Erythroblast (primary cell): ENCODE measurements at regions not wholly inside any gene's neighbourhood (a gene's known extent, or its start where the extent isn't known, plus 50 kb on each side); places are given as distances from the start of the nearest gene placed in this dataset.

Source experiments
- DNase-seq, 2 experiments: peaks; one replicate each; lab custom pipeline; 2025; lab: John Stamatoyannopoulos, UW
- GATA1 ChIP-seq: IDR thresholded peaks from 2 replicates; pipeline ENCODE4 v1.6.1; 2011; ENCODE audit warnings: low read depth, mild to moderate bottlenecking, control low read depth, low read length, moderate library complexity
- POLR2A ChIP-seq: IDR thresholded peaks from 2 replicates; pipeline ENCODE4 v1.6.1; 2011; ENCODE audit warnings: mild to moderate bottlenecking, low read length

DNA sequence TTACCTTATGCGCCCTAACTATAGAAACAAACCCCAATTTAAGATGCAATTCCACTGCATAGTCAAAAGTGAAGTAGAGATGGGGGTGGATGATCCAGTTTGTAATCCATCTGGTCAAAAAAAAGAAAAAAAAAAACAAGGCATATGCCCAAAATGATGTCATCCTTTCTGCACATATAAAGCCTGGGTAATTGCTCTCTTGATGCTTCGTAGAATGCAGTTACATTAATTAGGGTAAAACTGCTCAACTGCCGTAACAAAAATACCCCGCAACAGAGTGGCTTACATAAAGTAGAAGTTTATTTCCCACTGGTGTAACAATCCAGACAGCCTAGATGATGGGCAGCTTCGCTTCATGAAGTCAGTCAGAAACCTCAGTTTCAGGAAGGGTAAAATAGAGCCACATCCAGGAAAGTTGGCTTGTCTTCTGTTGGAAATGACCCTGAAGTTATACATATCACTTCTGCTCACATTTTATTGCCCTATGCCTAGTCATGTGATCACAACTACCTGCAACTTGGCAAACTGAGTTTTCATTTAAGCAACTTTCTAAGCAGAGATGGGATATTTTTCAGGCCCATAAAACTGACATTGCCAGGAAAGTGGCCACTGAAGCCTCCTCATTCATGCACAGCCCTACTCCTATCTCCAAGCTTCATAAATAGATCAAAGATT is 221.7 kb downstream of the C1orf94 start:
- no peak for DNase-seq
- no peak for TF ChIP-seq POLR2A
- no peak for TF ChIP-seq GATA1

DNA sequence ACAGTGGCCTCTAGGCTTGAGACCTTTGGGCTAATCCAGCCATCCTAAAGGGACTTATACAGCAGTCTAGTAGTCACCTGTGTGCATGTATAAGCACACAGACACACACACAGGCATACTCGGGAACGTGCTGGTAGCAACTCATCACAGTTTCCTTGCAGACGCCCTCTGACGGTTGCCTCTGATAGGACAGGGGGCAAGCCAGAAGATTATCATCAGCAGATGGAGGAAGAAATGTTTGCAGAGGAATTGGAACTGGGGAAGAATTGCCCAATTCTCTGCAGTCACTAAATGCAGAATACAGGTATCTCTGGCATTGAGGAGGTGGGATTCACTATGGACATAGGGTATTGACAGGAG is 222.2 kb downstream of the C1orf94 start:
- TF ChIP-seq POLR2A = no peak
- no peak for TF ChIP-seq GATA1
- peak; percentile 8 to 31 for DNase-seq

DNA sequence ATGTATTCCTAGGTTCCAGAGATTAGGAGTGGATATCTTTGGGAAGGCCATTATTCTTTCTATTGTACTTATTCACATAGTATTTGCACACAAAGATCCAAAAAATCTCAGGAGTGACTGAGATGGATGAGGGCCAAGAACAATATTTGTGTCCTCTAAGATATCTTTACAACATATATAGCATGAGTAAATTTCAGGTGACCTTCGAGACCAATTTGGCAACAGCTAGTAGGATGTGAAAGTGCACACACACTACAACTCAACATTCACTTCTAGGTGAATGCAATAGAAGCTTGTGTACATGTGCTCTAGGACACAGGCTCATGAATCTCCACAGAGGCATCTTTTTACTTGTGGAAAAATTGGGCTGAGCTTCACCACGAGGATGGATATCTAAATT is 224.0 kb downstream of the C1orf94 start:
- no peak for TF ChIP-seq GATA1
- no peak for TF ChIP-seq POLR2A
- no peak for DNase-seq

DNA sequence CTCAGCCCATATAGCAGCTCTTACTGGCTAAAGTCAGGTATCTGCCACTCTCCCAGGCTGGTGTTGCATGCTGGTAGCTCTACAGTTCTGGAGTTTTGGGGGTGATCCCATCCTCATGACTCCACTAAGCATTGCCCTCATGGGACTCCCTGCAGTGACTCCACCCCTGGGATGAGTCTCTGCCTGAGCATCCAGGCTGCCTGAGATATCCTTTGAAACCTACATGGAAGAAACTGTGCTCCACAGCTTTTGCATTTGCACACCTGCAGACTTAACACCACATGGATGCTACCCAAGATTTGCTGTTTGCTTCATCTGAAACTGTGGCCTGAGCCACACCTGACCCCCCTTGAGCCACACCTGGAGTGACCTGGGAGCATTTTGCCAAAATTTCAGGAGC is 226.4 kb downstream of the C1orf94 start:
- TF ChIP-seq POLR2A (no peak), GATA1 (no peak)
- DNase-seq = no peak

- DNase-seq = no peak
- no peak for TF ChIP-seq POLR2A
- no peak for TF ChIP-seq GATA1
Measured at GRCh38 chr1:34404804-34405203, 228.1 kb downstream of the C1orf94 start.

DNA sequence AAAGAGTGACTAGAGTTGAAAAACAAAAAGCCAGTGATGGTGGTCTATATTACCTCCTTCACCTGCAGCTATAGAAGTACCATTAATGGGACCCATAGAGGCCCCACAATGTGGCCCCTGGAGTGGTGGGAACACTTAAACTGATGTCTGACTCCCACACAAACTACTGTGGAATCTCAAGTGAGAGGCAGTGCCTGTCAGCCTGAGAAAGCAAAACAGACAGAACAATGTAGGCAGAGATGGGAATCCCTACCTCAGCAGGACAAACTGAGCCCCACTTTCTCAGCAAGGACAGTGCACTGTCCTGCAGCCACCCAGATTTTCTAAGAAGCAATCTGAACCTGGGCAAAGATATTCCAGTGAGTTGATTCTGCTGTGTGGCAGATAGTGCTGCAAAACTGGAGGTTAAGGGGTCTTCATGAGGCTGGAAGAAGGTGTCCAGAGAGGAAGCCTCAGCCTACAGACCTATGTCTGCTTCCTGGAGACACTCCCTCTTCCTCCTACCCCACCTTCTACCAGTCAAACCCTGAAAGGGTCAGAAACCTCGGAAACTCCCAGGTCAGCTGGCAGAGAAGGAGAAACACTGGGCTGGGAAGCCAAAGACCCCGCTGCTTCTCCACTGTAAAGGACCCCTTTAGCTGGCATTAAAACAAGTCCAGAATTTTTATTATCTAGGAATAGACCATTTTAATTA is 228.7 kb downstream of the C1orf94 start:
- DNase-seq = no peak
- TF ChIP-seq POLR2A = no peak
- no peak for TF ChIP-seq GATA1

- no peak for DNase-seq
- TF ChIP-seq GATA1 (no peak), POLR2A (no peak)
Measured at GRCh38 chr1:34406377-34406776, 229.7 kb downstream of the C1orf94 start.

DNA sequence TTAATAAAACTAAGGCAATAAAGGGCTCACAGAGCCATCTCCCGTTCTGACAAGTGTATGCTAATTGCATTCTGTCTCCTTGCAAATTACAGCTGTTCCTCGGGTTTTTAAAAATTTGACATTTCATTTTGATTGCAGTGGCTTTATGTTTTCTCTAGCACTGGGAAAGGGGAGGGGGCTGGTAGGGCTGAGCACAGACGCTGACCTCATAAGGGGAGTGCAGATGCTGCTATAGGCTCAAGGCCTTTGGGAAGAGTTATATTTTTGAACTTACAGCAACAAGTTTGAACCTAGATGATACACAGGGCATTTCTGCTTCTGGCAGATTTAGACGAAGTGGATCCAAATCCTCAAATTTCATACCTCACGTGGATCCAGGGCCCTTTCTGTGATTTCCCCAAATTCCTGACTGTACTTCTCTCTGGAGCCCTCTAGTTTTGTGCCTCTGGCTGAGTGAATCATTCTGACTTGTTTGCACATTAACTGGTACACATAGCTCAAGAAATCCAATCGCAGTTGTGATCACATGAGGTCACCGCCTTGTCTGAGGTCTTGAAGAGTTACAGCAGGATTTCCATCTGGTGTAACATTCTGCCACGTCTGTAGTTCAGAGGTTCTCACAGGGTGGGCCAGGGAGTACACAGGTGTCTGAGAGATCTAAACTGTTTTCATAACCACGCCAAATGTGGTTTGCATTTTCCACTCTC is 230.3 kb downstream of the C1orf94 start:
- TF ChIP-seq POLR2A = no peak
- no peak for TF ChIP-seq GATA1
- no peak for DNase-seq

DNA sequence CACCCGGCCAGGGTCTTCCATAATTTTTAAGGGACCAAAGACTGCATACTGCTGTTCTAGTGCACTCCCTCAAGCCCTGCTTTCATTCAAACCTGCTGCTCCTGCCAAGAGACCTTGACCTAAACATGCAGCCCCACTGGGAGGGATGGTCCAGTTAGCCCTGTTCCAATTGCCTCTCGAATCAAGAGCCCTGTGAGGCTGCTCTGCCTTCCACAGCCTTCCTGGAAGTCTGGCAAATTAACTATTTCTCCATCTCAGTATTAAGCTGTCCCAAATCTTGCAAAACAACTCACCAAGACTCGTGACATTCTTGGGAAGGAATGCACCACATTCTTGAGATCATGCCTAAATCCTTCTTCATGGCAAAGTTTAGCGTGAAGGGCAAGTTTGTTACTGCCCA is 231.3 kb downstream of the C1orf94 start:
- TF ChIP-seq GATA1 = no peak
- TF ChIP-seq POLR2A = no peak
- no peak for DNase-seq

DNA sequence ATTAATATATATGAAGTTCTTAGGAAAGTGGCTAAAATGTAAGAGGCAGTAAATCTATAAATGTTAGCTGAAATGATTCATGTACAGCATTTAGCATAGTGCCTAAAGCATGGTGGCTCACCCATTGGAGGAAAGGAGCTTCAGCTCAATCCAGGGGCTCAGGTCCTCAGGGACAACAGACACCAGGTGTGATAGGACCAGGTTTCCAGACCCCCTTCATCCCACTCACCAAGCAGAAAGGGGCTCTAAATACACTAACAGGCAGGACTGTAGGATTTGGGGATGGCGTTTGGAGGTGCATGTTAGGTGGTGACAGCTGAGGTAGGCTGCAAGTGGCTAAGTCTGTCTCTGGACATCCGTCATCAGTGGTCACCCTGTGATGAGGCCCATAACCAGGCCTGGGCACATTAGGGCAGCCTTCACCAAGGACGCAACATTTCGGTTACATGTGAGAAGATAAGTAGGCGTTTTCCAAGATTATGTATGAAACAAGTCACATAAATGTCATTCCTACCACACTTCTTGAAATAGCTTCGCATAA is 233.1 kb downstream of the C1orf94 start:
- DNase-seq = no peak
- no peak for TF ChIP-seq POLR2A
- no peak for TF ChIP-seq GATA1

- no peak for TF ChIP-seq POLR2A
- no peak for TF ChIP-seq GATA1
- DNase-seq = no peak
Measured at GRCh38 chr1:34412598-34413370, 236.1 kb downstream of the C1orf94 start.

- TF ChIP-seq GATA1 (no peak), POLR2A (no peak)
- no peak for DNase-seq
Measured at GRCh38 chr1:34415140-34415539, 238.4 kb downstream of the C1orf94 start.

DNA sequence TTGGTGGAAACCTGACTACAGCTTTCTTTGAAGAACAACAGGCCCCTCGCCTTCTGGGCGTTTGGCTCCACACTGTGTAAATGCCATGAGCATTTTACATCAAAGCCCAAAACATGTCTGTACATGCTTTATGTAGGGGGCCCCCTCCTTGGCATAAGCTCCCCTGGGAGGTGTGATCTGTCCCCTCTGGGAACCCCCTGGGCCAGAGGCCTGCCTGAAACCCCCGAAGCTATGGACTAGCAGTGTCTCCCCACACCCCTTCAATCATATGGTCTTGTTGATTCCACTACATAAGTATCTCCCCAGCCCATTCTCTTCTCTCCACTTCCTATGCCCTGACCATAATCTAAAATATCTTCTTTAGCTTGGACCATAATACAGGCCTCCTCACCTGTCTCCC is 241.5 kb downstream of the C1orf94 start:
- DNase-seq = no peak
- TF ChIP-seq GATA1 (no peak), POLR2A (no peak)

- no peak for DNase-seq
- TF ChIP-seq POLR2A (no peak), GATA1 (no peak)
Measured at GRCh38 chr1:34419663-34420136, 243.0 kb downstream of the C1orf94 start.
